ENCODE measurements at regions not wholly inside any gene's neighbourhood (a gene's known extent, or its start where the extent isn't known, plus 50 kb on each side); places are given as distances from the start of the nearest gene placed in this dataset.

DNA sequence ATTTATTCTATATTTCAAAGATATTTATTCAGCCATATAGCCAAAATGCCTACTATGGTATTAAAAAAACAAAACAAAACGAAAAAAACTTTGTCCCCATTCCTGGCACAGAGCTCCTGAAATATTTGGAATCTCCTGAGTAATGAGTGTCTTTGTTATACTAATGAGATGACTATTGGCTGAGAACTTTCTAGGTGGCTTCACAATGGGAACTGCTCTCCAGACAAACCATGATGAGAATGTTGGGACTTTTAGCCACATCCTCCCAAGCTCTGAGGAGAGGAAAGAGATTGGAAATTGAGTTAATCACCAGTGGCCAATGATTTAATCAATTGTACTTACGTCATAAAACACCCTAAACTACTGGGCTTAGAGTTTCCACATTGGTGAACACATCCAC lies 631.8 kb upstream of the SETBP1 start:
- TF ChIP-seq CTCF (conservative IDR thresholded peaks at IDR 0.05) = no peak
- TF ChIP-seq ZFX (IDR thresholded peaks at IDR 0.05) = no peak
